BLaER1 treated with 17β-estradiol and CSF1 and Interleukin-3, amounts not matched to agents 10 nM and 100 nM (cell line): ENCODE measurements at regions not wholly inside any gene's neighbourhood (a gene's known extent, or its start where the extent isn't known, plus 50 kb on each side); places are given as distances from the start of the nearest gene placed in this dataset.

Experiments used
- H3K27ac ChIP-seq, 11 experiments: shearing (Covaris generic); formaldehyde crosslinking; 2 replicates each; pipeline ENCODE4 v1.8.1; 2022
- H3K27me3 ChIP-seq, 11 experiments: shearing (Covaris generic); formaldehyde crosslinking; 2 replicates each; pipeline ENCODE4 v1.8.1; 2022
- H3K36me3 ChIP-seq, 11 experiments: shearing (Covaris generic); formaldehyde crosslinking; 2 replicates each; pipeline ENCODE4 v1.8.1; 2022
- H3K4me1 ChIP-seq, 10 experiments: shearing (Covaris generic); formaldehyde crosslinking; 2 replicates each; pipeline ENCODE4 v1.8.1; 2022
- H3K4me2 ChIP-seq, 11 experiments: shearing (Covaris generic); formaldehyde crosslinking; 2 replicates each; pipeline ENCODE4 v1.8.1; 2022
- H3K4me3 ChIP-seq, 10 experiments: shearing (Covaris generic); formaldehyde crosslinking; 2 replicates each; pipeline ENCODE4 v1.8.1; 2022
- H3K9ac ChIP-seq, 11 experiments: shearing (Covaris generic); formaldehyde crosslinking; 2 replicates each; pipeline ENCODE4 v1.8.1; 2022
- H3K9me3 ChIP-seq, 11 experiments: shearing (Covaris generic); formaldehyde crosslinking; replicated peaks in 1 of 11; 2 replicates each; pipeline ENCODE4 v1.8.1; 2022
- H4K20me1 ChIP-seq, 11 experiments: shearing (Covaris generic); formaldehyde crosslinking; 2 replicates each; pipeline ENCODE4 v1.8.1; 2022
- Cebpa-rat ChIP-seq, 11 experiments: shearing (Covaris generic); IDR thresholded peaks; 2 replicates each; pipeline ENCODE4 v1.8.1; 2022

- Histone ChIP-seq H3K4me1 (peaks cover 0 to 16% (median 0%) of the 10 kb centered on the region in 10 experiments; a peak in 8 of 20 replicates), H3K9me3 (peaks cover 0 to 15% (median 7%) of the 10 kb centered on the region in 11 experiments; a peak in 5 of 22 replicates), H3K4me2 (no peak overlapping the region), H3K27ac (no peak overlapping the region), H4K20me1 (no peaks in the 10 kb centered on the region), H3K27me3 (no peaks in the 10 kb centered on the region), H3K36me3 (no peaks in the 10 kb centered on the region), H3K4me3 (no peak overlapping the region), H3K9ac (no peak overlapping the region)
- no peak for TF ChIP-seq Cebpa-rat (IDR thresholded peaks at IDR 0.05)
These were observed 71.7 kb downstream of the ARL4A start for GRCh38 chr7:12759151-12759550.

- H3K4me3 ChIP-seq = no peak overlapping the region
- no peaks in the 10 kb centered on the region for H4K20me1 ChIP-seq
- H3K27ac ChIP-seq = no peak overlapping the region
- no peaks in the 10 kb centered on the region for H3K36me3 ChIP-seq
- peaks cover 0 to 15% (median 7%) of the 10 kb centered on the region in 11 experiments; a peak in 5 of 22 replicates for H3K9me3 ChIP-seq
- peaks cover 0 to 12% (median 0%) of the 10 kb centered on the region in 10 experiments; a peak in 5 of 20 replicates for H3K4me1 ChIP-seq
- no peak overlapping the region for H3K4me2 ChIP-seq
- no peaks in the 10 kb centered on the region for H3K27me3 ChIP-seq
- H3K9ac ChIP-seq = no peak overlapping the region
- no peak for TF ChIP-seq Cebpa-rat (IDR thresholded peaks at IDR 0.05)
These were observed 73.7 kb downstream of the ARL4A start for GRCh38 chr7:12761111-12761510.

DNA sequence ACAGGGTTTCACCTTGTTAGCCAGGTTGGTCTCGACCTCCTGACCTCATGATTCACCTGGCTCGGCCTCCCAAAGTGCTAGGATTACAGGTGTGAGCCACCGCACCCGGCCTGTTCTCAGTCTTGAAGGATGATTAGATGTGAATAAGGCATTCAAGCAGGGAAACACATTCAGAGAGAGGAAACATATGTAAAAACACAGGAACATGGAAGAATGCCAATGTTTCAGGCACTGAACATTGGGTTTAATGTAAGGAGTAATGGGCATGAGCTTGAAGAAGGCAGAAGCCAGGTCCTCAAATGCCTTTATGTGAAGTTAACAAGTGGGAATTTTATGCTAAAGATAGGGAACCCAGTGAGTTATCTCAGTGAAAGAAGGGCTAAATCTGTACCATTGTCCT is 74.3 kb downstream of the ARL4A start:
- Histone ChIP-seq H3K4me3 (no peak overlapping the region), H3K36me3 (no peaks in the 10 kb centered on the region), H3K27ac (no peak overlapping the region), H3K27me3 (no peaks in the 10 kb centered on the region), H3K4me2 (no peak overlapping the region), H3K9me3 (peaks cover 0 to 15% (median 7%) of the 10 kb centered on the region in 11 experiments; a peak in 5 of 22 replicates), H3K4me1 (peaks cover 0 to 9% (median 0%) of the 10 kb centered on the region in 10 experiments; a peak in 5 of 20 replicates), H4K20me1 (no peaks in the 10 kb centered on the region), H3K9ac (no peak overlapping the region)
- TF ChIP-seq Cebpa-rat (IDR thresholded peaks at IDR 0.05) = no peak

GRCh38 chr7:12764458-12764891 is 77.0 kb downstream of the ARL4A start:
- Histone ChIP-seq H4K20me1 (no peaks in the 10 kb centered on the region), H3K27me3 (no peaks in the 10 kb centered on the region), H3K9me3 (peaks cover 0 to 15% (median 7%) of the 10 kb centered on the region in 11 experiments; a peak in 5 of 22 replicates), H3K4me2 (no peak overlapping the region), H3K27ac (no peak overlapping the region), H3K4me3 (no peak overlapping the region), H3K4me1 (peaks cover 0 to 7% (median 0%) of the 10 kb centered on the region in 10 experiments; a peak in 1 of 20 replicates), H3K9ac (no peak overlapping the region), H3K36me3 (no peaks in the 10 kb centered on the region)
- TF ChIP-seq Cebpa-rat (IDR thresholded peaks at IDR 0.05) = no peak

DNA sequence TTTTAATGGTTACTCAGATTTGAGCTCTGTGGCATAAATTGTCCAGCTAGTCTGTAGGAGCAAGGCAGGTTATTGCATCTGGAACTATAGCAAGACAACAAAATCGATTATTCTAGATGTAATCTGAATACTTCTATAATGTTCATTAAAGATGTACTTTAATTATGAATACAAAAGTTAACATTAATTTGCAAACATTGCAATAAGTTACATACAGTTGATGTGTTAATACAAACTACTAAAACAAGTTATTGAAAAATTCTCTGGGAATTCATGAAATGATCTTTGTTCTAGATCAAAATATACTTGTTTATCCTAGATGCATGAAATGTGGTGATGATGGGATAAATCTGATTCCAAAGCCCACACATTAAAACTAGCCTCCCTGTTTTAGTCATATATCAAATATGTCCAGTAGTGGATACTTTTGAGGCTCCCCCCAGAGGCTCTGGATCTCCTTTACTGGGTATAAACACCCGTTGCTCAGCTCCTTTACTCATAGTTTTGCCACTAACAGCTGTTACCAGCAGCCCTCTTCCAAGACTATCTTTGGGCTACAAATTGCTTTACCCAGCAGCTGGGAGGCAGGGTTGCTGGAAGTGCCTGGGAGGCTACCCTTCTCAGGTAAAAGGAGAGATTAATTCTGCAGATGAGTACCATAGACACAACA is 78.1 kb downstream of the ARL4A start:
- Histone ChIP-seq H3K9ac (no peak overlapping the region), H3K9me3 (peaks cover 0 to 5% (median 0%) of the 10 kb centered on the region in 11 experiments; a peak in 2 of 22 replicates), H3K36me3 (no peaks in the 10 kb centered on the region), H3K4me2 (no peak overlapping the region), H3K4me1 (peaks cover 0 to 7% (median 0%) of the 10 kb centered on the region in 10 experiments; a peak in 1 of 20 replicates), H4K20me1 (no peaks in the 10 kb centered on the region), H3K4me3 (no peak overlapping the region), H3K27ac (no peak overlapping the region), H3K27me3 (no peaks in the 10 kb centered on the region)
- TF ChIP-seq Cebpa-rat (IDR thresholded peaks at IDR 0.05) = no peak

DNA sequence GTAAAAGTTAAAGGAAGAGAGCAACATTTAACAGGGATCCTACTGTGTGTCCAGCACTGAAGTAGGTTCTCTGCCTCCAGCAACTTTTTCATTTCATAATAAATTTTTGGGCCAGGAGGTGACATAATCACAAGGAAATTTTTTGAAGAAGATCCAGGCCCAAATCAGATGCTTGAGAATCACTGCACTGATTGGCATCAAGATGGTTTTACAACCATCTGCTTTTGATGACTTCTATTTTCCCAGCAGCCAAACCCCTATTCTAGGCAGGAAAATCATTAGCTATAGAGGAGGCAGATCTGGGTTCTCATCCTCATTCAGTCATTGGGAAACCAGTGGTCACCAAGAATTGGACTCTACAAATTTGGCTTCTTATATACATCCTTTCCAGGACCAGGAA is 79.0 kb downstream of the ARL4A start:
- no peaks in the 10 kb centered on the region for H3K36me3 ChIP-seq
- H3K4me1 ChIP-seq = peaks cover 0 to 7% (median 0%) of the 10 kb centered on the region in 10 experiments; a peak in 1 of 20 replicates
- H3K4me2 ChIP-seq = no peak overlapping the region
- no peak overlapping the region for H3K4me3 ChIP-seq
- H3K27ac ChIP-seq = no peak overlapping the region
- no peak for TF ChIP-seq Cebpa-rat (IDR thresholded peaks at IDR 0.05)
- peaks cover 0 to 3% (median 0%) of the 10 kb centered on the region in 11 experiments; a peak in 1 of 22 replicates for H3K9me3 ChIP-seq
- H3K9ac ChIP-seq = no peak overlapping the region
- no peaks in the 10 kb centered on the region for H4K20me1 ChIP-seq
- H3K27me3 ChIP-seq = no peaks in the 10 kb centered on the region

GRCh38 chr7:12768948-12769347 is 81.5 kb downstream of the ARL4A start:
- H3K4me2 ChIP-seq = no peak overlapping the region
- peaks cover 0 to 4% (median 0%) of the 10 kb centered on the region in 11 experiments; a peak in 1 of 22 replicates for H3K9me3 ChIP-seq
- H3K4me1 ChIP-seq = peaks cover 0 to 6% (median 0%) of the 10 kb centered on the region in 10 experiments; a peak in 1 of 20 replicates
- no peaks in the 10 kb centered on the region for H3K36me3 ChIP-seq
- H4K20me1 ChIP-seq = no peaks in the 10 kb centered on the region
- H3K27ac ChIP-seq = no peak overlapping the region
- H3K4me3 ChIP-seq = no peak overlapping the region
- H3K9ac ChIP-seq = no peak overlapping the region
- no peaks in the 10 kb centered on the region for H3K27me3 ChIP-seq
- TF ChIP-seq Cebpa-rat (IDR thresholded peaks at IDR 0.05) = no peak

- H3K27ac ChIP-seq = no peak overlapping the region
- no peak for TF ChIP-seq Cebpa-rat (IDR thresholded peaks at IDR 0.05)
- H3K36me3 ChIP-seq = no peaks in the 10 kb centered on the region
- H4K20me1 ChIP-seq = no peaks in the 10 kb centered on the region
- H3K9ac ChIP-seq = no peak overlapping the region
- H3K4me2 ChIP-seq = no peak overlapping the region
- no peaks in the 10 kb centered on the region for H3K27me3 ChIP-seq
- H3K4me1 ChIP-seq = peaks cover 0 to 1% (median 0%) of the 10 kb centered on the region in 10 experiments; a peak in 1 of 20 replicates
- no peak overlapping the region for H3K4me3 ChIP-seq
- peaks cover 0 to 6% (median 0%) of the 10 kb centered on the region in 11 experiments; a peak in 1 of 22 replicates for H3K9me3 ChIP-seq
These were observed 82.0 kb downstream of the ARL4A start for GRCh38 chr7:12769444-12769843.

GRCh38 chr7:12770227-12770975 is 83.0 kb downstream of the ARL4A start:
- Histone ChIP-seq H3K27me3 (no peaks in the 10 kb centered on the region), H3K4me1 (no peaks in the 10 kb centered on the region), H3K4me3 (no peak overlapping the region), H4K20me1 (no peaks in the 10 kb centered on the region), H3K9me3 (peaks cover 0 to 6% (median 0%) of the 10 kb centered on the region in 11 experiments; a peak in 1 of 22 replicates), H3K36me3 (no peaks in the 10 kb centered on the region), H3K4me2 (no peak overlapping the region), H3K9ac (no peak overlapping the region), H3K27ac (no peak overlapping the region)
- TF ChIP-seq Cebpa-rat (IDR thresholded peaks at IDR 0.05) = no peak
